ENCODE measurements at regions not wholly inside any gene's neighbourhood (a gene's known extent, or its start where the extent isn't known, plus 50 kb on each side); places are given as distances from the start of the nearest gene placed in this dataset.
A peak's percentile ranks its signal among the peaks of the same experiment; 100 is the strongest.

DNA sequence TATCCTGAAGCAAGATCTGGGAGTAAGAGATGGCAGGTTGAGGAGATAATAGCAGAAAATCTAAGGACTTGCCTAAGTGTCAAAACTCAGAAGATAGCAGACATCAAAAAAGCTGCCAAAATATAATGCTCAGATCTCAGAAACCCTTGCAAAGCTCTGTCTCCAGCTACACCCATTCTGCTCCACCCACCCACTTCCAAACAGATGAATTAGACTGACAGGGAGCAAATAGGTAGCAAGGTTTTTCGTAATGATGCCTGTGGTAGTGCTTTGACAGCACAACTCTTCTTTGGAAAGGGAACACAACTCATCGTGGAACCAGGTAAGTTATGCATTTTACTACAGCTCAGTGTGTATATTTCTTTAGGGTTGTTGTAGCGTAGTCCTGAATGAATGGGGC lies 132.6 kb downstream of the DAD1 start:
- ATAC-seq (no peak), DNase-seq (ENCODE audit: low read depth in 1 of 2, low spot score in 1 of 2) (no peak), FAIRE-seq (no peak)
- Histone ChIP-seq H3K9me3 (no peaks in the 10 kb centered on the region), H3K4me2 (no peak overlapping the region), H3K4me1 (no peaks in the 10 kb centered on the region), H3K4me3 (no peak overlapping the region), H3K27ac (no peak overlapping the region)
- WGBS (ENCODE audit: missing lambda C conversion rate) = 10% methylated on average over 3 of the region's 3 CpGs
- TF ChIP-seq, protein P1, sequence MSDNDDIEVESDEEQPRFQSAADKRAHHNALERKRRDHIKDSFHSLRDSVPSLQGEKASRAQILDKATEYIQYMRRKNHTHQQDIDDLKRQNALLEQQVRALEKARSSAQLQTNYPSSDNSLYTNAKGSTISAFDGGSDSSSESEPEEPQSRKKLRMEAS (IDR thresholded peaks at IDR 0.05) = no peak
- no peak for TF ChIP-seq RARB (CRISPR knock-in tag; IDR thresholded peaks at IDR 0.05)
- no peak for TF ChIP-seq KDM1A (IDR thresholded peaks at IDR 0.05; ENCODE audit: low read depth)
- no peak for TF ChIP-seq BHLHE40 (IDR thresholded peaks at IDR 0.05; ENCODE audit: low read depth, low read length)
- no peak for TF ChIP-seq NFE2L2 (conservative IDR thresholded peaks at IDR 0.05; ENCODE audit: low read length)
- no peak for TF ChIP-seq CHD4 (IDR thresholded peaks at IDR 0.05; ENCODE audit: borderline replicate concordance)
- no peak for TF ChIP-seq MAZ (IDR thresholded peaks at IDR 0.05; ENCODE audit: borderline replicate concordance, low read depth, low read length)
- TF ChIP-seq, protein P2, sequence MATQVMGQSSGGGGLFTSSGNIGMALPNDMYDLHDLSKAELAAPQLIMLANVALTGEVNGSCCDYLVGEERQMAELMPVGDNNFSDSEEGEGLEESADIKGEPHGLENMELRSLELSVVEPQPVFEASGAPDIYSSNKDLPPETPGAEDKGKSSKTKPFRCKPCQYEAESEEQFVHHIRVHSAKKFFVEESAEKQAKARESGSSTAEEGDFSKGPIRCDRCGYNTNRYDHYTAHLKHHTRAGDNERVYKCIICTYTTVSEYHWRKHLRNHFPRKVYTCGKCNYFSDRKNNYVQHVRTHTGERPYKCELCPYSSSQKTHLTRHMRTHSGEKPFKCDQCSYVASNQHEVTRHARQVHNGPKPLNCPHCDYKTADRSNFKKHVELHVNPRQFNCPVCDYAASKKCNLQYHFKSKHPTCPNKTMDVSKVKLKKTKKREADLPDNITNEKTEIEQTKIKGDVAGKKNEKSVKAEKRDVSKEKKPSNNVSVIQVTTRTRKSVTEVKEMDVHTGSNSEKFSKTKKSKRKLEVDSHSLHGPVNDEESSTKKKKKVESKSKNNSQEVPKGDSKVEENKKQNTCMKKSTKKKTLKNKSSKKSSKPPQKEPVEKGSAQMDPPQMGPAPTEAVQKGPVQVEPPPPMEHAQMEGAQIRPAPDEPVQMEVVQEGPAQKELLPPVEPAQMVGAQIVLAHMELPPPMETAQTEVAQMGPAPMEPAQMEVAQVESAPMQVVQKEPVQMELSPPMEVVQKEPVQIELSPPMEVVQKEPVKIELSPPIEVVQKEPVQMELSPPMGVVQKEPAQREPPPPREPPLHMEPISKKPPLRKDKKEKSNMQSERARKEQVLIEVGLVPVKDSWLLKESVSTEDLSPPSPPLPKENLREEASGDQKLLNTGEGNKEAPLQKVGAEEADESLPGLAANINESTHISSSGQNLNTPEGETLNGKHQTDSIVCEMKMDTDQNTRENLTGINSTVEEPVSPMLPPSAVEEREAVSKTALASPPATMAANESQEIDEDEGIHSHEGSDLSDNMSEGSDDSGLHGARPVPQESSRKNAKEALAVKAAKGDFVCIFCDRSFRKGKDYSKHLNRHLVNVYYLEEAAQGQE (IDR thresholded peaks at IDR 0.05) = no peak
- ChIA-PET CTCF (interaction anchor here (1.0 kb wide), 2 partner anchors 9 to 15 kb away, joined by 3 read pairs; no protein-coding TSS in a partner anchor), POLR2A (no interaction called here)

DNA sequence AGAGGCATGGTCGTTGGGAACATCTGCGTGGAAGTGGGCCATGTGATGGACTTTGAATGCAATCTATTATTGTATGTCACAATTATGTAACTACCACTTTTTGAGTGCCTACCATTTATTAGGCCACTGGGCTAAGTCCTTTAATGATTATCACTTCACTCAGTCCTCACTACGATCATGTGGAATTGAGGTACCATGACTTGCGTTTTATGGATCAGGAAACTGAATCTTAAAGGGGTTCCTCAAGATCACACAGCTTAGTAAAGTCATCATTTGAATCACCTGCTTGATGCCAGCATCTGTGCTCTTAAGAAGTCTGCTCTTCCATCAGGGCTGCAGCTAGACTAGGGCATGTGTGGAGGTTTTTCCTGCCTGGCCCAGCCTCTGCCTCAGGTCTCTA lies 136.7 kb downstream of the DAD1 start:
- ChIA-PET CTCF (interaction anchor here (0.6 kb wide), 1 partner anchor 9 kb away, joined by 5 read pairs; no protein-coding TSS in a partner anchor), POLR2A (no interaction called here)
- H3K9me3 ChIP-seq = no peaks in the 10 kb centered on the region
- no peak overlapping the region for H3K27ac ChIP-seq
- no peak for TF ChIP-seq CEBPB (IDR thresholded peaks at IDR 0.05)
- TF ChIP-seq RAD21 (conservative IDR thresholded peaks at IDR 0.05 in 1 of 2, IDR thresholded peaks at IDR 0.05 in 1 of 2) = no peak
- TF ChIP-seq FOSB (CRISPR knock-in tag; IDR thresholded peaks at IDR 0.05) = no peak
- no peak for TF ChIP-seq SREBF2 (IDR thresholded peaks at IDR 0.05)
- peak; percentile 43 for TF ChIP-seq MAFK (IDR thresholded peaks at IDR 0.05; ENCODE audit: partially characterized antibody)
- no peak for TF ChIP-seq ESRRA (IDR thresholded peaks at IDR 0.05; ENCODE audit: borderline replicate concordance, low read length)
- TF ChIP-seq NFE2L2 (conservative IDR thresholded peaks at IDR 0.05; ENCODE audit: low read length) = peak; percentile 85
- ATAC-seq = no peak
- no peak overlapping the region for H3K4me2 ChIP-seq
- H3K4me3 ChIP-seq = no peak overlapping the region
- 76% methylated on average over 4 of the region's 4 CpGs for WGBS (ENCODE audit: missing lambda C conversion rate)
- H3K4me1 ChIP-seq = no peaks in the 10 kb centered on the region
- no peak for FAIRE-seq
- no peak for DNase-seq (ENCODE audit: low read depth in 1 of 2, low spot score in 1 of 2)

DNA sequence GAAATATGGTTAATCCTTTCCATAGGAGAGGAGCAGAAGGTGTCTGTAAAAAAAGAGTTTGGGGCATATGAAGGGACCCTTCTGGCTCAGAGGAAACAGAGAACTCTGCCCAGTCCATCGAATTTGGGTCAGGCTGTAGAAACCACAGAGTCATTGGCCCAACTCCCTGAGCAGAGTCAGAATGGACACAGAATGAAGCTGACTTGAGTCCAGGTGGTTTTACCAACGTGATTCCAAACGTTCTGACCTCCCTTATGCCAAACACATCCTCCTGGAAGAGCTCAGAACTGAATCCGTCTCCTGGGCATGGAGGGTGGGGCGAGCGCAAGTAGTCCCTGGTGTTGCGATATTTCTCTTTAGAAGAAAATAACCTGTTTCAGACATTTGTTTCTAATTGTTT lies 138.8 kb downstream of the DAD1 start:
- POLR2A ChIA-PET = no interaction called here

More for the DNA sequence above, 138.8 kb downstream of the DAD1 start:
- Histone ChIP-seq H3K9me3 (no peaks in the 10 kb centered on the region), H3K4me3 (no peak overlapping the region), H3K4me1 (no peaks in the 10 kb centered on the region), H3K4me2 (no peak overlapping the region), H3K27ac (no peak overlapping the region)
- TF ChIP-seq RARB (CRISPR knock-in tag; IDR thresholded peaks at IDR 0.05) (no peak), MYC (IDR thresholded peaks at IDR 0.05; ENCODE audit: borderline replicate concordance, low read length) (no peak), RCOR1 (IDR thresholded peaks at IDR 0.05; ENCODE audit: low read depth, low read length) (no peak), ZC3H11A (IDR thresholded peaks at IDR 0.05) (no peak), JUN (IDR thresholded peaks at IDR 0.05) (no peak), RAD21 (conservative IDR thresholded peaks at IDR 0.05 in 1 of 2, IDR thresholded peaks at IDR 0.05 in 1 of 2) (no peak), SREBF2 (IDR thresholded peaks at IDR 0.05) (no peak), CEBPB (IDR thresholded peaks at IDR 0.05) (no peak), TFCP2L1 (CRISPR knock-in tag; IDR thresholded peaks at IDR 0.05) (no peak), MAZ (IDR thresholded peaks at IDR 0.05; ENCODE audit: borderline replicate concordance, low read depth, low read length) (no peak), ZSCAN20 (CRISPR knock-in tag; IDR thresholded peaks at IDR 0.05) (no peak), RNF2 (IDR thresholded peaks at IDR 0.05; ENCODE audit: borderline replicate concordance, low read depth) (no peak), EHF (CRISPR knock-in tag; IDR thresholded peaks at IDR 0.05) (no peak), TP53 (CRISPR knock-in tag; IDR thresholded peaks at IDR 0.05) (no peak)
- TF ChIP-seq, protein P3, sequence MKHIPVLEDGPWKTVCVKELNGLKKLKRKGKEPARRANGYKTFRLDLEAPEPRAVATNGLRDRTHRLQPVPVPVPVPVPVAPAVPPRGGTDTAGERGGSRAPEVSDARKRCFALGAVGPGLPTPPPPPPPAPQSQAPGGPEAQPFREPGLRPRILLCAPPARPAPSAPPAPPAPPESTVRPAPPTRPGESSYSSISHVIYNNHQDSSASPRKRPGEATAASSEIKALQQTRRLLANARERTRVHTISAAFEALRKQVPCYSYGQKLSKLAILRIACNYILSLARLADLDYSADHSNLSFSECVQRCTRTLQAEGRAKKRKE (CRISPR knock-in tag; IDR thresholded peaks at IDR 0.05; ENCODE audit: low read depth) = no peak
- TF ChIP-seq, protein P4, sequence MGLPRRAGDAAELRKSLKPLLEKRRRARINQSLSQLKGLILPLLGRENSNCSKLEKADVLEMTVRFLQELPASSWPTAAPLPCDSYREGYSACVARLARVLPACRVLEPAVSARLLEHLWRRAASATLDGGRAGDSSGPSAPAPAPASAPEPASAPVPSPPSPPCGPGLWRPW (IDR thresholded peaks at IDR 0.05) = no peak
- DNase-seq (ENCODE audit: low read depth in 1 of 2, low spot score in 1 of 2) (no peak), ATAC-seq (no peak), FAIRE-seq (no peak)
- CTCF ChIA-PET = interaction anchor here (1.0 to 3.5 kb wide), 3 partner anchors 14 to 22 kb away, joined by 3 to 16 read pairs (median 4); no protein-coding TSS in a partner anchor
- WGBS (ENCODE audit: missing lambda C conversion rate) = 46% methylated on average over 7 of the region's 7 CpGs
